Right lobe of liver (tissue), 6 donors: ENCODE measurements at regions not wholly inside any gene's neighbourhood (a gene's known extent, or its start where the extent isn't known, plus 50 kb on each side); places are given as distances from the start of the nearest gene placed in this dataset.
A peak's percentile ranks its signal among the peaks of the same experiment; 100 is the strongest.

Source experiments
- ATAC-seq, 4 donors: fragments of 200-7000 bp; cut with Tn5 transposase; one replicate each; pipeline ENCODE4 v1.9.1; 2020; ENCODE audit warnings: mild to moderate bottlenecking in 4 of 4, moderate library complexity in 4 of 4
- DNase-seq, 3 donors: peaks; one replicate each; pipeline ENCODE4 v3.0.0-alpha.2; 2020
- H3K27ac ChIP-seq, 3 donors: fragments of 200-600 bp; one replicate each; pipeline ENCODE4 v1.8.0; 2022
- H3K27me3 ChIP-seq, 2 donors: fragments of 200-600 bp; one replicate each; pipeline ENCODE4 v1.8.0; 2022
- H3K36me3 ChIP-seq, 4 donors: fragments of 200-600 bp; sonication (generic) in 1 of 4; one replicate each; pipeline versions ENCODE4 v1.5.1 to v1.8.0; 2017 to 2022; ENCODE audit warnings: control low read depth in 1 of 4
- H3K4me1 ChIP-seq, 4 donors: fragments of 200-600 bp; sonication (generic) in 1 of 4; one replicate each; pipeline versions ENCODE4 v1.5.1 to v1.8.0; 2017 to 2022; ENCODE audit warnings: control low read depth in 1 of 4
- H3K4me3 ChIP-seq, 3 donors: fragments of 200-600 bp; one replicate each; pipeline ENCODE4 v1.8.0; 2022
- H3K9me3 ChIP-seq, 4 donors: fragments of 200-600 bp; sonication (generic) in 1 of 4; one replicate each; pipeline versions ENCODE4 v1.5.1 to v1.8.0; 2017 to 2022; ENCODE audit warnings: control low read depth in 1 of 4
- CTCF ChIP-seq, 4 donors: fragments of 200-600 bp in 3 of 4; fragments of 450-650 bp in 1 of 4; IDR thresholded peaks; one replicate each; pipeline versions ENCODE4 v1.5.1 to v1.8.0; 2016 to 2022; ENCODE audit warnings: antibody characterized with exemption in 4 of 4, mild to moderate bottlenecking in 2 of 4
- POLR2A ChIP-seq: fragments of 450-650 bp; IDR thresholded peaks from one replicate; pipeline ENCODE4 v1.6.1; 2017; ENCODE audit warnings: antibody characterized with exemption, mild to moderate bottlenecking
- WGBS: methylation state at CpG from one replicate; pipeline ENCODE4 v1.1.6; 2018; ENCODE audit warnings: low coverage, low lambda C conversion rate; ENCODE audit not compliant: insufficient coverage; ENCODE audit errors: missing lambda C conversion rate; 5-methylcytosine and 5-hydroxymethylcytosine counted together
- intact Hi-C, 2 donors: fragments of 100-400 bp; cut with DNase I; formaldehyde crosslinking; loops; one replicate each; pipeline versions ENCODE4 v1.11.2 to v1.14.1; 2022
- donor health status: DM: no; HTN: yes; CAD: no.
- donor health status: DM: no; HTN: no; CAD: no.
- donor health status: DM: no; HTN: no; CAD: no.
- donor health status: DM: no; HTN: yes; CAD: no.
- donor health status: DM: no; HTN: yes; CAD: no.

GRCh38 chr20:22490287-22491193 is 93.8 kb downstream of the FOXA2 start:
- TF ChIP-seq CTCF (IDR thresholded peaks at IDR 0.05) (peak; percentile 17 to 37 (median 20)), POLR2A (peak; percentile 63)
- H3K27ac ChIP-seq = peak overlapping the region; percentile 53 to 94 (median 69)
- H3K4me1 ChIP-seq = peaks cover 0 to 42% (median 18%) of the 10 kb centered on the region in 4 donors
- ATAC-seq (peak; percentile 87 to 96 (median 90)), DNase-seq (peak; percentile 89 to 96 (median 94))
- 33% methylated on average over 16 of the region's 23 CpGs for WGBS
- intact Hi-C loops = no loop called here
- no peaks in the 10 kb centered on the region for H3K36me3 ChIP-seq
- peak overlapping the region in 2 of 3 donors; percentile 25 to 35 for H3K4me3 ChIP-seq
- H3K27me3 ChIP-seq = no peaks in the 10 kb centered on the region
- no peaks in the 10 kb centered on the region for H3K9me3 ChIP-seq

- TF ChIP-seq CTCF (IDR thresholded peaks at IDR 0.05) = no peak
- no peak for TF ChIP-seq POLR2A
- Histone ChIP-seq H3K27me3 (no peaks in the 10 kb centered on the region), H3K36me3 (no peaks in the 10 kb centered on the region), H3K9me3 (no peaks in the 10 kb centered on the region), H3K27ac (peak overlapping the region in 2 of 3 donors; percentile 69 to 94), H3K4me1 (peaks cover 0 to 42% (median 18%) of the 10 kb centered on the region in 4 donors), H3K4me3 (peak overlapping the region in 1 of 3 donors; percentile 35)
- intact Hi-C loops = no loop called here
- 34% methylated on average over 11 of the region's 11 CpGs for WGBS
- ATAC-seq (peak; percentile 18 to 31 (median 20)), DNase-seq (no peak)
These were observed 94.6 kb downstream of the FOXA2 start for GRCh38 chr20:22489626-22490286.

GRCh38 chr20:22480336-22480735 is 104.0 kb downstream of the FOXA2 start:
- no peak for DNase-seq
- 75% methylated on average over 4 of the region's 4 CpGs for WGBS
- H3K4me1 ChIP-seq = peaks cover 0 to 20% (median 10%) of the 10 kb centered on the region in 4 donors
- no peaks in the 10 kb centered on the region for H3K27me3 ChIP-seq
- H3K9me3 ChIP-seq = no peaks in the 10 kb centered on the region
- H3K36me3 ChIP-seq = no peaks in the 10 kb centered on the region
- H3K4me3 ChIP-seq = no peak overlapping the region
- intact Hi-C loops = no loop called here
- no peak for TF ChIP-seq CTCF (IDR thresholded peaks at IDR 0.05)
- TF ChIP-seq POLR2A = no peak
- ATAC-seq = no peak
- H3K27ac ChIP-seq = no peak overlapping the region

GRCh38 chr20:22475662-22476061 is 108.7 kb downstream of the FOXA2 start:
- H3K27ac ChIP-seq = no peak overlapping the region
- TF ChIP-seq POLR2A = no peak
- TF ChIP-seq CTCF (IDR thresholded peaks at IDR 0.05) = no peak
- no peaks in the 10 kb centered on the region for H3K4me1 ChIP-seq
- no peaks in the 10 kb centered on the region for H3K36me3 ChIP-seq
- intact Hi-C loops = no loop called here
- H3K27me3 ChIP-seq = no peaks in the 10 kb centered on the region
- ATAC-seq (no peak), DNase-seq (no peak)
- no CpG with 5 or more reads among the region's 1 CpG for WGBS
- H3K9me3 ChIP-seq = no peaks in the 10 kb centered on the region
- no peak overlapping the region for H3K4me3 ChIP-seq
